Pancreas (tissue), 10 donors: ENCODE measurements at regions not wholly inside any gene's neighbourhood (a gene's known extent, or its start where the extent isn't known, plus 50 kb on each side); places are given as distances from the start of the nearest gene placed in this dataset.
"Not testable (repeated sequence)": the region's sequence is repeated elsewhere in the genome, so short reads cannot be mapped to it uniquely, and the experiment has no call there.

Experiments used
- ATAC-seq, 4 donors: fragments of 200-7000 bp; cut with Tn5 transposase; one replicate each; pipeline versions ENCODE4 v1.8.0 to v1.9.1; 2020; ENCODE audit warnings: mild to moderate bottlenecking in 4 of 4, moderate library complexity in 4 of 4
- DNase-seq, 6 donors: peaks; one replicate each; pipeline ENCODE4 v3.0.0-alpha.2; 2020
- FAIRE-seq: peaks from 2 replicates; lab custom pipeline; 2012; peaks lifted over from hg19 to GRCh38; lab: Jason Lieb, UNC
- H3K27ac ChIP-seq, 4 donors: fragments of 200-600 bp; sonication (generic); 1 replicate in 3 of 4; 2 replicates in 1 of 4; pipeline versions ENCODE4 v1.5.0 to v1.8.0; 2020
- H3K27me3 ChIP-seq, 4 donors: fragments of 200-600 bp; one replicate each; pipeline ENCODE4 v1.8.0; 2021
- H3K36me3 ChIP-seq, 3 donors: fragments of 200-600 bp; sonication (generic) in 1 of 3; one replicate each; pipeline versions ENCODE4 v1.5.0 to v1.8.0; 2020 to 2021
- H3K4me1 ChIP-seq, 3 donors: fragments of 200-600 bp; one replicate each; pipeline ENCODE4 v1.8.0; 2021
- H3K4me3 ChIP-seq, 4 donors: fragments of 200-600 bp; sonication (generic) in 2 of 4; one replicate each; pipeline versions ENCODE4 v1.5.0 to v1.8.0; 2020 to 2021
- H3K9me3 ChIP-seq, 4 donors: fragments of 200-600 bp; one replicate each; pipeline ENCODE4 v1.8.0; 2021
- WGBS, 2 donors: extraction: QIAGEN DNeasy Blood & Tissue Kit; methylation state at CpG; one replicate each; pipeline ENCODE4 v1.1.7; 2013; 5-methylcytosine and 5-hydroxymethylcytosine counted together
- intact Hi-C, 3 donors: fragments of 100-400 bp; cut with DNase I; formaldehyde crosslinking; loops; one replicate each; pipeline versions ENCODE4 v1.11.1 to v1.14.2; 2022
- TF ChIP-seq, protein P1 (sequence below), 4 donors: fragments of 200-600 bp; sonication (generic) in 3 of 4; IDR thresholded peaks; one replicate each; pipeline versions ENCODE4 v1.5.0 to v1.8.0; 2021; ENCODE audit warnings: antibody characterized with exemption in 4 of 4
- donor health status: healthy with polysubstance abuse.
- donor health status: DM: no; HTN: no; CAD: no; lungs with moderate emphysema.
- donor health status: DM: no; HTN: no; CAD: no.
- donor health status: control.
- donor health status: control.
- donor health status: Bipolar disorder and iron deficiency.
- donor health status: DM: yes; HTN: yes; CAD: no.
- donor health status: DM: no; HTN: no; CAD: no.
- donor health status: DM: no; HTN: no; CAD: no.
- donor health status: DM: yes; HTN: yes; CAD: no.

DNA sequence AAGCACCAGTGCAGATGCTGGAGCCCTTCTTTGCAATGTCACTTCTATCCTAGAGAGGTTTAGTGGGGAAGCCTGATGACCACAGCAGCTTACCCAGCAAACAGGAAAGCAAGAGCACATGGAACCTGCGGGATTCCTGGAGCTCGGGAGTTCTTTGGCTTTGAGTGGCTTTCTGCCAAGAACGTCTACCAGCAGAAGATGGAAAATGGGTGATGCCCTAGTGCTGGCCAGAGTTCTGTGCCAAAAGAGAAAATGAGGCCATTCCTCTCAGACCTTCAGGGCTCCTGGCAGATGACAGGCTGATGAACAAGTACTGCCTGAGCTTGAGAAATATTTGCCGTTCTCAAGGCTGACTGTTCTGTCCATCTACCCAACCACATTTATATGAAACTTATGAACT, 332.1 kb upstream of the CCL2 start:
- Histone ChIP-seq H3K9me3 (no peaks in the 10 kb centered on the region), H3K27ac (no peak overlapping the region), H3K27me3 (peaks cover 0 to 5% (median 0%) of the 10 kb centered on the region in 4 donors), H3K4me1 (no peaks in the 10 kb centered on the region), H3K36me3 (no peaks in the 10 kb centered on the region), H3K4me3 (no peak overlapping the region)
- FAIRE-seq: no peak
- DNase-seq: no peak
- TF ChIP-seq, protein P1, sequence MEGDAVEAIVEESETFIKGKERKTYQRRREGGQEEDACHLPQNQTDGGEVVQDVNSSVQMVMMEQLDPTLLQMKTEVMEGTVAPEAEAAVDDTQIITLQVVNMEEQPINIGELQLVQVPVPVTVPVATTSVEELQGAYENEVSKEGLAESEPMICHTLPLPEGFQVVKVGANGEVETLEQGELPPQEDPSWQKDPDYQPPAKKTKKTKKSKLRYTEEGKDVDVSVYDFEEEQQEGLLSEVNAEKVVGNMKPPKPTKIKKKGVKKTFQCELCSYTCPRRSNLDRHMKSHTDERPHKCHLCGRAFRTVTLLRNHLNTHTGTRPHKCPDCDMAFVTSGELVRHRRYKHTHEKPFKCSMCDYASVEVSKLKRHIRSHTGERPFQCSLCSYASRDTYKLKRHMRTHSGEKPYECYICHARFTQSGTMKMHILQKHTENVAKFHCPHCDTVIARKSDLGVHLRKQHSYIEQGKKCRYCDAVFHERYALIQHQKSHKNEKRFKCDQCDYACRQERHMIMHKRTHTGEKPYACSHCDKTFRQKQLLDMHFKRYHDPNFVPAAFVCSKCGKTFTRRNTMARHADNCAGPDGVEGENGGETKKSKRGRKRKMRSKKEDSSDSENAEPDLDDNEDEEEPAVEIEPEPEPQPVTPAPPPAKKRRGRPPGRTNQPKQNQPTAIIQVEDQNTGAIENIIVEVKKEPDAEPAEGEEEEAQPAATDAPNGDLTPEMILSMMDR (IDR thresholded peaks at IDR 0.05): no peak
- ATAC-seq: no peak
- intact Hi-C loops: no loop called here
- 37 to 40% methylated on average over 4 of the region's 4 CpGs for WGBS, 2 donors

DNA sequence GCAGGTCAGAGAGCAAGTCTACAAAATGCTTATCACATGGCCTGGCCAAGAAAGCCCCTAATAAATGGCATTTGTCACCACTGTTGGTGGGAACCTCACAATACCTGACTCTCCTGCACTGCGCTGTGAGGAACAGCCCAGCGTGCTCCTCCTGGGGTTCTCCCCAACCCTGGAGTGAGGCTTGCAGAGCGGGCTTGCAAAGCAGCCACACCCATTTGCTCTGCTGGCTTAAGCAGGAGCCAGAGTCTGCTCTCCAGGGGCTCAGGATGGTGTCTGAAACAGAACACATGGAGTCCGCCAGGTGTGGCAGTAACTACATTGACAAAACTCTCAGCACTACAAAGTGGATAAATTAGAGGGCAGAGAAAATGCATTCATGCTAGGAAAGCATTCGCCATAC, 331.0 kb upstream of the CCL2 start:
- H3K4me3 ChIP-seq: no peak overlapping the region
- 76 to 78% methylated on average over 5 of the region's 5 CpGs for WGBS, 2 donors
- peaks cover 0 to 5% (median 0%) of the 10 kb centered on the region in 4 donors for H3K27me3 ChIP-seq
- TF ChIP-seq, protein P1 (IDR thresholded peaks at IDR 0.05): no peak
- H3K27ac ChIP-seq: no peak overlapping the region
- H3K36me3 ChIP-seq: no peaks in the 10 kb centered on the region
- intact Hi-C loops: no loop called here
- no peak for FAIRE-seq
- no peak for ATAC-seq
- no peaks in the 10 kb centered on the region for H3K4me1 ChIP-seq
- H3K9me3 ChIP-seq: no peaks in the 10 kb centered on the region
- no peak for DNase-seq

DNA sequence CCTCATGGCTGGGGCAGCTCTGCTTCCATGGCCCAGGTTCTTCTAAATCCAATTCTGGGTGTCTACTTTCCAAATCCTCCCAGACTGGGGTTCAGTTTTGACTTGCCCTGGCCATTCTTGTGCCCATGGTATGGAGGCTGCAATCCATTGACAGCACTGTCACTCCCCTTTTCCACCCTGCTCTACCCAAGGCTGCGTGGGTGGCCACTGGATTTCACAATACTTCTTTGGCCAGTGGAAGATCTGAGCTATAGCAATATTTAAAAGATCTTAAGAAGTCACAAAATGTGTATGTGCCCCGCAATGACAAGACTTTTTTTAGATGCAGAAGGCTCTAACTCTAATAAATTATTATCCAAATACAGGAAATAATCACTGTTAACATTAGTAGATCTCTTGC, 329.4 kb upstream of the CCL2 start:
- WGBS, 2 donors: 67 to 71% methylated on average over 2 of the region's 2 CpGs
- FAIRE-seq (no peak), DNase-seq (no peak), ATAC-seq (no peak)
- TF ChIP-seq, protein P1 (IDR thresholded peaks at IDR 0.05): no peak
- Histone ChIP-seq H3K27ac (no peak overlapping the region), H3K36me3 (no peaks in the 10 kb centered on the region), H3K4me1 (no peaks in the 10 kb centered on the region), H3K27me3 (peaks cover 0 to 5% (median 0%) of the 10 kb centered on the region in 4 donors), H3K4me3 (no peak overlapping the region), H3K9me3 (no peaks in the 10 kb centered on the region)
- intact Hi-C loops: no loop called here

DNA sequence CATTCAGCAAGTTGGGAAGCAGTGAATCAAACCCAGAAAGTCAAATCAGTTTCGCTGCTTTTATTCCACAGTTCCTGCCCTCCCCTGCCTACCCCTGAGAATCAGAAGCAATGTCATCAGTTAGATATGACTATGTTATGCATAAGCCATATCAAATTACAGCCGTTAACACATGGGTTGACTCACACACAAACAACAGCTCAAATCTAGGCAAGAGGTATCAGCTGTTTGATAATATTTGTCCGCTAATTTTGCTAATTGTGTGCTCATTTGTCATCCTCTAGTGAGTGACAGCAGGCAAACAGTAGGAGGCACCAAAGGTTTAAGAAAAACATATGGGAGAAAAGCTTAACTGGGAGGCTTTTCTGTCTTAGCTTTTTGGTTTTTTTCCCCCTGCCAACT, 327.4 kb upstream of the CCL2 start:
- no peaks in the 10 kb centered on the region for H3K36me3 ChIP-seq
- 5 to 9% methylated on average over 3 of the region's 3 CpGs for WGBS, 2 donors
- FAIRE-seq (no peak), DNase-seq (no peak), ATAC-seq (peak in 3 of 4 donors; percentile 20 to 50 (median 38))
- no peak overlapping the region for H3K27ac ChIP-seq
- no peaks in the 10 kb centered on the region for H3K9me3 ChIP-seq
- intact Hi-C loops: no loop called here
- no peaks in the 10 kb centered on the region for H3K27me3 ChIP-seq
- H3K4me1 ChIP-seq: no peaks in the 10 kb centered on the region
- H3K4me3 ChIP-seq: no peak overlapping the region
- TF ChIP-seq, protein P1 (IDR thresholded peaks at IDR 0.05): no peak

DNA sequence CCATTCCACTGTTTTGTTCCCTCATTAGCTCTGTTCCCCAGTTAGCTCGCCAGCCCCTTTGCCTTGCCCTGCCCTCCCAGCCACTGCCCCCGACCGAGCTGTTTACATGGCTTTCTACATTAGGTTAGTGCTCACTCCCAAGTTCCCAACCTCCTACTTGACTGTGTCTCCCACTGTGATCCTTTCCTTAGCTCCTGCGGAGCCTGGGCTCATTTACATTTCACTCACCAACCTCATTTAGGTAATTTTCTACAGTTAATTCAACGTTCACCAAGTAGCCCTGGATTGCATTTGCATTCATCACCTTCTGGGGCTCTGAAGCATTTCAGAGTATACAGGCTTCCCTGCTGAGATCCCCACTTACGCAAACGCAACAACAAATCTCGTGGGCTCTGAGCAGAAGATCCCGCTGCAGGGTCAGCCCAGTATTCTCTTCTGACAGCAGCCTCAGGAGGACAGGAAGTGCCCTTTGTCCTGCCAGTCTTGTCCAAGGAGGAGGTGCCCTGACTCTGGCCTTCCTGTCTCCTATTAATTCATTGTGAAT, 325.8 kb upstream of the CCL2 start:
- Histone ChIP-seq H3K27me3 (no peaks in the 10 kb centered on the region), H3K4me3 (no peak overlapping the region), H3K36me3 (no peaks in the 10 kb centered on the region), H3K4me1 (no peaks in the 10 kb centered on the region), H3K27ac (no peak overlapping the region), H3K9me3 (no peaks in the 10 kb centered on the region)
- ATAC-seq (no peak), DNase-seq (no peak), FAIRE-seq (no peak)
- intact Hi-C loops: no loop called here
- TF ChIP-seq, protein P1 (IDR thresholded peaks at IDR 0.05): no peak
- 71 to 74% methylated on average over 9 of the region's 9 CpGs for WGBS, 2 donors

DNA sequence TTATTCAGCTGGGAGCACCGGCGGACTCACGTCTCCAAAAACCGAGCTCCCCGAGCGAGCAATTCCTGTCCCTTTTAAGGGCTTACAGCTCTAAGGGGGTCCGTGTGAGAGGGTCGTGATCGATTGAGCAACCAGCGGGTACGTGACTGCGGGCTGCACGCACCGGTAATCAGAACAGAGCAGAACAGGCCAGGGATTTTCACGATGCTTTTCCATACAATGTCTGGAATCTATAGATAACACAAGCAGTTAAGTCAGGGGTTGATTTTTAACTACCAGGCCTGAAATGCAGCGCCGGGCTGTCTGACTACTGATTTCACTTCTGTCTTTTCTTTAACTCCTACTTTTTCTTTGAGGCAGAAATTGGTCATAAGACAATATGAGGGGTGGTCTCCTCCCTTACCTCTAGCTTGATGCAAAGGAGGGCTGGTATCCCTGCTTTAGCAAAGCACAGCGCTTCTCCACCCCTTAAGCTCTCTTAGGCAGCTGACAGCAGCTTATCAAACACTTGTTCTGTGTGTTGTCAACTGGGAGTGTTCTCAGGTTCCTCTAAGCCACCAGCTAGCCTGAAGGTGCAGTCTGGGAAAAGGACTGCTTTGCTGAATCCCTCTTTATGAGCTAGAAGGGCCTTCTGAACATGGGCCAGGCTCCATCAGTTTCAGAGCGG, 323.8 kb upstream of the CCL2 start:
- H3K27me3 ChIP-seq, H3K4me3 ChIP-seq, H3K4me1 ChIP-seq, FAIRE-seq, intact Hi-C loops, ATAC-seq, H3K27ac ChIP-seq, DNase-seq, H3K36me3 ChIP-seq, H3K9me3 ChIP-seq: not testable (repeated sequence)
- 53 to 66% methylated on average over 19 of the region's 19 CpGs for WGBS, 2 donors
